ENCODE measurements at regions not wholly inside any gene's neighbourhood (a gene's known extent, or its start where the extent isn't known, plus 50 kb on each side); places are given as distances from the start of the nearest gene placed in this dataset.

- H3K9me3 Mint-ChIP-seq: peaks cover 3% of the 10 kb centered on the region
- POLR2A ChIA-PET: no interaction called here
Observed at GRCh38 chr1:68585351-68585750, 88.5 kb upstream of the DEPDC1 start.

GRCh38 chr1:68586766-68587165 lies 89.9 kb upstream of the DEPDC1 start:
- ChIA-PET CTCF (no interaction called here), POLR2A (no interaction called here)
- Mint-ChIP-seq H3K27me3 (no peaks in the 10 kb centered on the region), H3K27ac (no peak overlapping the region), H3K4me3 (no peak overlapping the region), H3K9me3 (peaks cover 3% of the 10 kb centered on the region), H3K4me1 (no peaks in the 10 kb centered on the region), H3K36me3 (ENCODE audit: low read depth) (no peaks in the 10 kb centered on the region)
- ATAC-seq (ENCODE audit: low read depth) (no peak), DNase-seq (no peak)
- TF ChIP-seq CTCF (IDR thresholded peaks at IDR 0.05): no peak
- intact Hi-C loops (cut with micrococcal nuclease): no loop called here

More at GRCh38 chr1:68585351-68585750, 88.5 kb upstream of the DEPDC1 start:
- DNase-seq (no peak), ATAC-seq (ENCODE audit: low read depth) (no peak)
- Mint-ChIP-seq H3K27ac (no peak overlapping the region), H3K27me3 (no peaks in the 10 kb centered on the region), H3K4me3 (no peak overlapping the region), H3K4me1 (no peaks in the 10 kb centered on the region), H3K36me3 (ENCODE audit: low read depth) (no peaks in the 10 kb centered on the region)
- CTCF ChIA-PET: no interaction called here
- TF ChIP-seq CTCF (IDR thresholded peaks at IDR 0.05): no peak
- intact Hi-C loops (cut with micrococcal nuclease): no loop called here

- Mint-ChIP-seq H3K4me1 (no peaks in the 10 kb centered on the region), H3K9me3 (no peaks in the 10 kb centered on the region), H3K36me3 (ENCODE audit: low read depth) (no peaks in the 10 kb centered on the region), H3K4me3 (no peak overlapping the region), H3K27ac (no peak overlapping the region), H3K27me3 (no peaks in the 10 kb centered on the region)
- ATAC-seq (ENCODE audit: low read depth) (no peak), DNase-seq (no peak)
- POLR2A ChIA-PET: no interaction called here
- CTCF ChIA-PET: no interaction called here
- intact Hi-C loops (cut with micrococcal nuclease): no loop called here
- TF ChIP-seq CTCF (IDR thresholded peaks at IDR 0.05): no peak
Observed at GRCh38 chr1:68588304-68588703, 91.4 kb upstream of the DEPDC1 start.

GRCh38 chr1:68590473-68590872 lies 93.6 kb upstream of the DEPDC1 start:
- no peak for DNase-seq
- Mint-ChIP-seq H3K36me3 (ENCODE audit: low read depth) (no peaks in the 10 kb centered on the region), H3K9me3 (no peaks in the 10 kb centered on the region), H3K4me1 (no peaks in the 10 kb centered on the region), H3K4me3 (no peak overlapping the region), H3K27ac (no peak overlapping the region), H3K27me3 (no peaks in the 10 kb centered on the region)
- intact Hi-C loops (cut with micrococcal nuclease): loop anchor here (5.0 kb wide), 1 partner anchor 468 kb away; no protein-coding TSS in a partner anchor
- CTCF ChIA-PET: no interaction called here
- no peak for ATAC-seq (ENCODE audit: low read depth)
- TF ChIP-seq CTCF (IDR thresholded peaks at IDR 0.05): no peak
- POLR2A ChIA-PET: no interaction called here

- ATAC-seq (ENCODE audit: low read depth): no peak
- TF ChIP-seq CTCF (IDR thresholded peaks at IDR 0.05): no peak
- POLR2A ChIA-PET: no interaction called here
- CTCF ChIA-PET: no interaction called here
- DNase-seq: no peak
- intact Hi-C loops (cut with micrococcal nuclease): loop anchor here (5.0 kb wide), 1 partner anchor 473 kb away; no protein-coding TSS in a partner anchor
- Mint-ChIP-seq H3K4me3 (no peak overlapping the region), H3K27ac (no peak overlapping the region), H3K9me3 (no peaks in the 10 kb centered on the region), H3K4me1 (no peaks in the 10 kb centered on the region), H3K27me3 (no peaks in the 10 kb centered on the region), H3K36me3 (ENCODE audit: low read depth) (no peaks in the 10 kb centered on the region)
Observed at GRCh38 chr1:68594851-68595250, 98.0 kb upstream of the DEPDC1 start.

Measured in activated B cell treated with CpG ODN at 0.5 μM for 24 hours (primary cell).